Keratinocyte (primary cell): ENCODE measurements at regions not wholly inside any gene's neighbourhood (a gene's known extent, or its start where the extent isn't known, plus 50 kb on each side); places are given as distances from the start of the nearest gene placed in this dataset.

Experiments
- DNase-seq: peaks from one replicate; pipeline ENCODE4 v3.0.0-alpha.2; 2011; ENCODE audit warnings: low read depth, missing footprints, low spot score
- FAIRE-seq: peaks from 2 replicates; lab custom pipeline; 2011; peaks lifted over from hg19 to GRCh38; lab: Jason Lieb, UNC
- H2AFZ ChIP-seq: 2 replicates; pipeline ENCODE4 v1.6.0; 2012; ENCODE audit warnings: low read length, control low read depth, inconsistent platforms; ENCODE audit not compliant: control insufficient read depth
- H3K27ac ChIP-seq: 2 replicates; pipeline ENCODE4 v1.5.1; 2011; ENCODE audit warnings: low read length; ENCODE audit not compliant: control insufficient read depth, insufficient read depth
- H3K27me3 ChIP-seq: 3 replicates; pipeline ENCODE4 v1.6.0; 2011; ENCODE audit warnings: low read length; ENCODE audit not compliant: control insufficient read depth, insufficient read depth; ENCODE audit errors: extremely low read depth
- H3K36me3 ChIP-seq, 2 experiments: 2 replicates in 1 of 2; 3 replicates in 1 of 2; pipeline ENCODE4 v1.5.1; 2011; ENCODE audit warnings: low read length in 2 of 2, mild to moderate bottlenecking in 1 of 2; ENCODE audit not compliant: control insufficient read depth in 2 of 2, insufficient read depth in 2 of 2; ENCODE audit errors: extremely low read depth in 1 of 2
- H3K4me1 ChIP-seq: 3 replicates; pipeline ENCODE4 v1.5.1; 2011; ENCODE audit warnings: low read length; ENCODE audit not compliant: control insufficient read depth, insufficient read depth; ENCODE audit errors: extremely low read depth
- H3K4me2 ChIP-seq: 3 replicates; pipeline ENCODE4 v1.6.0; 2011; ENCODE audit warnings: low read depth, low read length; ENCODE audit not compliant: control insufficient read depth, insufficient read depth; ENCODE audit errors: extremely low read depth
- H3K4me3 ChIP-seq, 3 experiments: fragments of 200-600 bp in 1 of 3; sonication (generic) in 1 of 3; 2 replicates in 2 of 3; 3 replicates in 1 of 3; pipeline ENCODE4 v1.5.1; 2011 to 2016; ENCODE audit warnings: low read length in 3 of 3, mild to moderate bottlenecking in 3 of 3, control low read depth in 2 of 3, inconsistent platforms in 1 of 3, low read depth in 1 of 3, mixed read lengths in 1 of 3, mixed run types in 1 of 3, moderate library complexity in 1 of 3; ENCODE audit not compliant: control insufficient read depth in 2 of 3, insufficient read depth in 2 of 3; ENCODE audit errors: extremely low read depth in 1 of 3
- H3K79me2 ChIP-seq: 2 replicates; pipeline ENCODE4 v1.6.0; 2012; ENCODE audit warnings: low read length; ENCODE audit not compliant: control insufficient read depth, insufficient read depth
- H3K9ac ChIP-seq: 3 replicates; pipeline ENCODE4 v1.6.0; 2011; ENCODE audit warnings: low read length; ENCODE audit not compliant: control insufficient read depth, insufficient read depth; ENCODE audit errors: extremely low read depth
- H3K9me1 ChIP-seq: 3 replicates; pipeline ENCODE4 v1.6.0; 2011; ENCODE audit warnings: low read length; ENCODE audit not compliant: control insufficient read depth, insufficient read depth; ENCODE audit errors: extremely low read depth
- H3K9me3 ChIP-seq: 2 replicates; pipeline ENCODE4 v1.5.1; 2012; ENCODE audit warnings: low read depth, low read length; ENCODE audit not compliant: control insufficient read depth
- H4K20me1 ChIP-seq: 3 replicates; pipeline ENCODE4 v1.6.0; 2011; ENCODE audit warnings: low read length; ENCODE audit not compliant: control insufficient read depth, insufficient read depth; ENCODE audit errors: extremely low read depth
- EZH2 ChIP-seq: IDR thresholded peaks from one replicate; pipeline ENCODE4 v1.6.1; 2012; ENCODE audit warnings: inconsistent platforms, mild to moderate bottlenecking, low read length, moderate library complexity
- dilution Hi-C: fragments of 300-500 bp; cut with MboI; formaldehyde crosslinking; loops from one replicate; pipeline ENCODE4 v1.7.0; 2020; ENCODE audit warnings: low sequenced_read_pairs; ENCODE audit not compliant: extremely low pct_ligation_motif_present
- TF ChIP-seq, protein P1 (sequence below), 3 experiments: IDR thresholded peaks in 1 of 3; conservative IDR thresholded peaks in 1 of 3; optimal IDR thresholded peaks in 1 of 3; 2 replicates in 2 of 3; 3 replicates in 1 of 3; pipeline versions ENCODE3 to v1.5.1; 2011; ENCODE audit warnings: low read length in 3 of 3, mild to moderate bottlenecking in 3 of 3, moderate library complexity in 2 of 3, control low read depth in 1 of 3, inconsistent platforms in 1 of 3; ENCODE audit not compliant: insufficient read depth in 2 of 3; ENCODE audit errors: extremely low read depth in 1 of 3

DNA sequence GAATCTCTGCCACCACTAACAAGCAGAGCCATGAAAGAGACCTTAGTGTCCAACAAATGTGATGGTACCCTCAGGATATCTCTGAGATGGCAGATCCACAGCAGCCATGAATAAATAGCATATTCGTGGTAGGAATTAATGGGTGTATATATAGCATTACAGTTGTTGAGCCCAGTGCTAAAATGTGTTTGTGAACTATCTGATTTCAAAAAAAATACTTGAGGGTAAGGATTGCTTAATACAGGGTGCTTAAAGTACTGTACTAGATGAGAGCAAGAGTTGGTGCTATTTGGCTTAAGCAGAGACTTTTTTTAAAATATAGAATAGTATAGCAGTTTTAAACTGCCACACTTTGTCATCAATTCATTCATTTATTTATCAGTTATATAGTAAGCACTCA lies 101.5 kb upstream of the GALNT5 start:
- no peak for DNase-seq
- H3K27ac ChIP-seq, result no peak overlapping the region
- dilution Hi-C loops, result no loop called here
- TF ChIP-seq EZH2, result no peak
- TF ChIP-seq, protein P1, sequence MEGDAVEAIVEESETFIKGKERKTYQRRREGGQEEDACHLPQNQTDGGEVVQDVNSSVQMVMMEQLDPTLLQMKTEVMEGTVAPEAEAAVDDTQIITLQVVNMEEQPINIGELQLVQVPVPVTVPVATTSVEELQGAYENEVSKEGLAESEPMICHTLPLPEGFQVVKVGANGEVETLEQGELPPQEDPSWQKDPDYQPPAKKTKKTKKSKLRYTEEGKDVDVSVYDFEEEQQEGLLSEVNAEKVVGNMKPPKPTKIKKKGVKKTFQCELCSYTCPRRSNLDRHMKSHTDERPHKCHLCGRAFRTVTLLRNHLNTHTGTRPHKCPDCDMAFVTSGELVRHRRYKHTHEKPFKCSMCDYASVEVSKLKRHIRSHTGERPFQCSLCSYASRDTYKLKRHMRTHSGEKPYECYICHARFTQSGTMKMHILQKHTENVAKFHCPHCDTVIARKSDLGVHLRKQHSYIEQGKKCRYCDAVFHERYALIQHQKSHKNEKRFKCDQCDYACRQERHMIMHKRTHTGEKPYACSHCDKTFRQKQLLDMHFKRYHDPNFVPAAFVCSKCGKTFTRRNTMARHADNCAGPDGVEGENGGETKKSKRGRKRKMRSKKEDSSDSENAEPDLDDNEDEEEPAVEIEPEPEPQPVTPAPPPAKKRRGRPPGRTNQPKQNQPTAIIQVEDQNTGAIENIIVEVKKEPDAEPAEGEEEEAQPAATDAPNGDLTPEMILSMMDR (optimal IDR thresholded peaks at IDR 0.05 in 1 of 3, IDR thresholded peaks at IDR 0.05 in 1 of 3, conservative IDR thresholded peaks at IDR 0.05 in 1 of 3; ENCODE audit: extremely low read depth in 1 of 3, insufficient read depth in 2 of 3, low read length in 3 of 3), result no peak
- H4K20me1 ChIP-seq, result no peaks in the 10 kb centered on the region
- no peaks in the 10 kb centered on the region for H3K36me3 ChIP-seq
- no peaks in the 10 kb centered on the region for H3K27me3 ChIP-seq
- H3K9me3 ChIP-seq, result no peaks in the 10 kb centered on the region
- no peaks in the 10 kb centered on the region for H3K4me1 ChIP-seq
- FAIRE-seq, result no peak
- no peak overlapping the region for H3K4me3 ChIP-seq
- no peaks in the 10 kb centered on the region for H3K9me1 ChIP-seq
- H2AFZ ChIP-seq, result no peak overlapping the region
- no peaks in the 10 kb centered on the region for H3K79me2 ChIP-seq
- H3K9ac ChIP-seq, result no peak overlapping the region
- no peak overlapping the region for H3K4me2 ChIP-seq

DNA sequence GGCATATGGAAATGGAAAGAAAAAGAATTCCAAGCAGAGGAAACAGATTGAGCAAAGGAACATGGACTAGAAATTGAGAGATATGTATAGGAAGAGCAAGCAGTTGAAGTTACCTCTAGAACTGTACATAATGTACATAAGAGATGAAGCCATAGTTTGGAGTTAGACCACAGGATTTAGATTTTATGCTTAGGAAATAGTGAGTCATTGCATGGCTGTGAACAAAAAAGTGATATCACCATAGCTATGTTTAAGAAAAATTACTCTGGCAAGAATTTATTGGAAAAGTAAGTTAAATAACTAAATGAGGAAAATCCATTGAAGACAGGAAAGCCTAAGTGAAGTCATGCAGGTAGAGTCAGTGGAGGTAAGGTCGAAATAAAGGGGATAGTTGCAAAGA lies 99.4 kb upstream of the GALNT5 start:
- Histone ChIP-seq H3K36me3 (no peaks in the 10 kb centered on the region), H3K4me3 (no peak overlapping the region), H3K9me1 (no peaks in the 10 kb centered on the region), H3K4me2 (no peak overlapping the region), H3K9me3 (no peaks in the 10 kb centered on the region), H3K27me3 (no peaks in the 10 kb centered on the region), H3K9ac (no peak overlapping the region), H3K79me2 (no peaks in the 10 kb centered on the region), H4K20me1 (no peaks in the 10 kb centered on the region), H3K27ac (no peak overlapping the region), H2AFZ (no peak overlapping the region), H3K4me1 (no peaks in the 10 kb centered on the region)
- FAIRE-seq (no peak), DNase-seq (no peak)
- dilution Hi-C loops, result no loop called here
- TF ChIP-seq, protein P1 (optimal IDR thresholded peaks at IDR 0.05 in 1 of 3, IDR thresholded peaks at IDR 0.05 in 1 of 3, conservative IDR thresholded peaks at IDR 0.05 in 1 of 3; ENCODE audit: extremely low read depth in 1 of 3, insufficient read depth in 2 of 3, low read length in 3 of 3), result no peak
- TF ChIP-seq EZH2, result no peak
